ENCODE measurements at regions not wholly inside any gene's neighbourhood (a gene's known extent, or its start where the extent isn't known, plus 50 kb on each side); places are given as distances from the start of the nearest gene placed in this dataset.

DNA sequence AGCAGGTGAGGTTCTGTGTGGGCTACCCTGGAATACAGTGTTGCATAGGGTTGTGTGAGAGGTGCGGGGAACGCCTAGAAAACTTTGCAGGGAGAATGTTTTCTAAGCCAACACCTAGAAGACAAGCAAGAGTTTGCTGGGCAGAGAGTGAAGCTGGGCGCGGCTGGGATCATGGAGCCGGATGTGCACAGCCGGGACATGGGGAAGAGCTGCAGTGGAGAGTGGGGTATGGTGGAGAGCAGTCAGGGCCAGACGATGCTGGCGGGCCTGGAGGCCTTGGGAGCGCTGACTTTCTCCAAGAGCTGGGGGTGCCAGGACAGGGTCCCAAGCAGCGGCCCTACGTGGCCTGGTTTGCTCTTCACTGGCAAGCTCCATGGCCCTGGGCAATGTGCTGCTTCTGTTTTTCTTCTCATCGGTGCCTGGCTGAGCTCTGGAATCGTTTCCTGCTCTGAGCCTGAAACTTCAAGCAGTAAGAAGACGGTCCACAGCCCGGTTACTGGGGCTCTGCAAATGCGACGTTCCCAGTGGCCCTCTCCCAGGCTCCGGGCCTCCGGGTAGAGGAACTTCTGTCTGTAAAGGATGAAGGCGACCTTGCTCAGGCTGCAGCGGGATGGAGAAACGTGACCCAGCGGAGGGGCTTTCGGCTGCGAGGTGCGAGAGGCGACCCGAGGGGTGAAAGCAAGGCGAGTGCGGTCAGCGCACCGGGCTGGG, 51.9 kb upstream of the CD34 start:
- peaks cover 14% of the 10 kb centered on the region for H3K4me1 ChIP-seq (ENCODE audit: insufficient read depth, low read length)
- BruUV-seq (replicated peaks): TSS peak; percentile 89
- H3K79me2 ChIP-seq (ENCODE audit: low read length): no peaks in the 10 kb centered on the region
- peak overlapping the region; percentile 98 for H2AFZ ChIP-seq (ENCODE audit: low read length)
- ATAC-seq (peak; percentile 6), DNase-seq (no peak)
- TF ChIP-seq EZH2phosphoT487 (IDR thresholded peaks at IDR 0.05; ENCODE audit: borderline replicate concordance, low read length) (no peak), CTCF (conservative IDR thresholded peaks at IDR 0.05; ENCODE audit: low read depth, low read length) (no peak), EZH2 (IDR thresholded peaks at IDR 0.05; ENCODE audit: low read length, unreplicated experiment) (no peak)
- no peaks in the 10 kb centered on the region for H4K20me1 ChIP-seq (ENCODE audit: low read length)
- H3K27me3 ChIP-seq (ENCODE audit: low read length): no peaks in the 10 kb centered on the region
- intact Hi-C loops (cut with micrococcal nuclease): loop anchor here (1.0 to 2.0 kb wide), 4 partner anchors 16 to 135 kb away; no protein-coding TSS in a partner anchor
- no peak overlapping the region for H3K27ac ChIP-seq (ENCODE audit: low read length)
- H3K4me2 ChIP-seq (ENCODE audit: low read length): peak overlapping the region; percentile 86
- H3K9me2 ChIP-seq (replicated peaks; ENCODE audit: low read length): no peaks in the 10 kb centered on the region
- H3K9ac ChIP-seq (ENCODE audit: low read length): peak overlapping the region; percentile 81
- no peaks in the 10 kb centered on the region for H3K36me3 ChIP-seq (ENCODE audit: low read depth, low read length)
- ChIA-PET CTCF (interaction anchor here (0.6 to 3.0 kb wide), 29 partner anchors 11 to 1863 kb away, joined by 3 to 67 read pairs (median 4); no protein-coding TSS in a partner anchor), POLR2A (ENCODE audit: unreplicated experiment) (interaction anchor here (0.6 to 0.7 kb wide), 4 partner anchors 25 to 475 kb away, joined by 3 to 15 read pairs (median 4); no protein-coding TSS in a partner anchor)
- H3K9me3 ChIP-seq (ENCODE audit: low read length): no peaks in the 10 kb centered on the region
- peak overlapping the region; percentile 68 for H3K4me3 ChIP-seq (ENCODE audit: low read length)
- no peaks in the 10 kb centered on the region for H3F3A ChIP-seq (ENCODE audit: low read length, unreplicated experiment)
